CD8-positive, alpha-beta memory T cell (primary cell): ENCODE measurements at regions not wholly inside any gene's neighbourhood (a gene's known extent, or its start where the extent isn't known, plus 50 kb on each side); places are given as distances from the start of the nearest gene placed in this dataset.

Source experiments
- CTCF ChIA-PET: fragments of 350-600 bp; sonication (Branson Sonifier 250); formaldehyde crosslinking; loops from one replicate; lab custom pipeline; 2021; ENCODE audit warnings: antibody characterized with exemption; lab: Charles Lee
- POLR2A ChIA-PET: fragments of 350-600 bp; sonication (Branson Sonifier 250); formaldehyde crosslinking; loops from one replicate; lab custom pipeline; 2021; ENCODE audit warnings: antibody characterized with exemption; lab: Charles Lee
- DNase-seq, 5 donors: peaks; one replicate each; pipeline versions ENCODE4 v3.0.0 to v3.0.0-alpha.2; 2020 to 2022; ENCODE audit warnings: mixed read lengths in 1 of 5
- H3K27ac ChIP-seq: one replicate; pipeline ENCODE4 v1.7.0; 2013; ENCODE audit warnings: low read depth, mild to moderate bottlenecking, low read length, moderate library complexity
- H3K27me3 ChIP-seq: 2 replicates; pipeline ENCODE4 v1.7.0; 2013; ENCODE audit warnings: low read length, mild to moderate bottlenecking; ENCODE audit not compliant: insufficient read depth, poor library complexity, severe bottlenecking
- H3K36me3 ChIP-seq: 2 replicates; pipeline ENCODE4 v1.7.0; 2013; ENCODE audit warnings: mild to moderate bottlenecking, low read length, moderate library complexity; ENCODE audit not compliant: insufficient read depth
- H3K4me1 ChIP-seq: 2 replicates; pipeline ENCODE4 v1.7.0; 2013; ENCODE audit warnings: mild to moderate bottlenecking, low read length, moderate library complexity; ENCODE audit not compliant: insufficient read depth
- H3K4me3 ChIP-seq: 2 replicates; pipeline ENCODE4 v1.7.0; 2013; ENCODE audit warnings: mild to moderate bottlenecking, low read length
- H3K9me3 ChIP-seq: 2 replicates; pipeline ENCODE4 v1.7.0; 2013; ENCODE audit warnings: mild to moderate bottlenecking, low read length
- H3K27ac Mint-ChIP-seq, 8 donors: one replicate each; pipeline ENCODE4 v1.8.0; 2020 to 2021; ENCODE audit warnings: mixed read lengths in 8 of 8, mild to moderate bottlenecking in 6 of 8, inconsistent platforms in 3 of 8, moderate library complexity in 3 of 8
- H3K27me3 Mint-ChIP-seq, 2 donors: one replicate each; pipeline ENCODE4 v1.8.0; 2020 to 2021; ENCODE audit warnings: mixed read lengths in 2 of 2, mild to moderate bottlenecking in 1 of 2, moderate library complexity in 1 of 2
- H3K36me3 Mint-ChIP-seq, 3 donors: one replicate each; pipeline ENCODE4 v1.8.0; 2020 to 2021; ENCODE audit warnings: mixed read lengths in 3 of 3, inconsistent platforms in 1 of 3, mild to moderate bottlenecking in 1 of 3
- H3K4me1 Mint-ChIP-seq, 3 donors: one replicate each; pipeline ENCODE4 v1.8.0; 2020 to 2021; ENCODE audit warnings: mixed read lengths in 3 of 3, inconsistent platforms in 1 of 3, mild to moderate bottlenecking in 1 of 3
- H3K4me3 Mint-ChIP-seq, 7 donors: one replicate each; pipeline ENCODE4 v1.8.0; 2020 to 2021; ENCODE audit warnings: mixed read lengths in 7 of 7, mild to moderate bottlenecking in 6 of 7, moderate library complexity in 4 of 7, inconsistent platforms in 2 of 7
- H3K9me3 Mint-ChIP-seq, 5 donors: one replicate each; pipeline ENCODE4 v1.8.0; 2020 to 2022; ENCODE audit warnings: mixed read lengths in 5 of 5, mild to moderate bottlenecking in 3 of 5, moderate library complexity in 2 of 5, inconsistent platforms in 1 of 5

- H3K36me3 ChIP-seq = no peaks in the 10 kb centered on the region
- Mint-ChIP-seq H3K4me3 (peak overlapping the region; percentile 27 to 89 (median 71)), H3K27ac (peak overlapping the region; percentile 96 to 100 (median 100)), H3K36me3 (peaks cover 0 to 4% (median 0%) of the 10 kb centered on the region in 3 donors), H3K4me1 (peaks cover 79 to 99% (median 87%) of the 10 kb centered on the region in 3 donors), H3K27me3 (peaks cover 0 to 4% of the 10 kb centered on the region in 2 donors), H3K9me3 (no peaks in the 10 kb centered on the region)
- no peaks in the 10 kb centered on the region for H3K9me3 ChIP-seq
- peak overlapping the region; percentile 37 for H3K4me3 ChIP-seq
- H3K27me3 ChIP-seq = no peaks in the 10 kb centered on the region
- ChIA-PET CTCF (interaction anchor here (0.6 to 4.0 kb wide), 6 partner anchors 9 to 138 kb away, joined by 3 to 21 read pairs (median 12); no protein-coding TSS in a partner anchor), POLR2A (interaction anchor here (0.6 to 2.5 kb wide), 12 partner anchors 10 to 292 kb away, joined by 3 to 21 read pairs (median 5); partner anchors contain the start of gene ARL4C)
- H3K27ac ChIP-seq = peak overlapping the region; percentile 84
- peaks cover 75% of the 10 kb centered on the region for H3K4me1 ChIP-seq
- peak in 3 of 5 donors; percentile 44 to 56 (median 49) for DNase-seq
Measured at GRCh38 chr2:234427081-234428061, 69.5 kb downstream of the ARL4C start.

GRCh38 chr2:234426616-234427015, 70.3 kb downstream of the ARL4C start:
- CTCF ChIA-PET = interaction anchor here (0.9 to 4.0 kb wide), 12 partner anchors 18 to 290 kb away, joined by 3 to 21 read pairs (median 6); partner anchors contain the start of gene ARL4C
- no peaks in the 10 kb centered on the region for H3K27me3 ChIP-seq
- peak in 1 of 5 donors; percentile 13 for DNase-seq

GRCh38 chr2:234425639-234426603, 71.0 kb downstream of the ARL4C start:
- H3K36me3 ChIP-seq = no peaks in the 10 kb centered on the region
- POLR2A ChIA-PET = interaction anchor here (0.6 to 2.5 kb wide), 15 partner anchors 9 to 136 kb away, joined by 3 to 21 read pairs (median 5); partner anchors contain the start of gene ARL4C
- Mint-ChIP-seq H3K27me3 (peaks cover 0 to 4% of the 10 kb centered on the region in 2 donors), H3K4me1 (peaks cover 81 to 100% (median 91%) of the 10 kb centered on the region in 3 donors), H3K36me3 (peaks cover 0 to 4% (median 0%) of the 10 kb centered on the region in 3 donors), H3K4me3 (peak overlapping the region; percentile 58 to 89 (median 71)), H3K27ac (peak overlapping the region; percentile 96 to 100 (median 100)), H3K9me3 (no peaks in the 10 kb centered on the region)
- CTCF ChIA-PET = interaction anchor here (0.6 to 4.0 kb wide), 15 partner anchors 9 to 290 kb away, joined by 3 to 21 read pairs (median 5); partner anchors contain the start of gene ARL4C
- H3K4me1 ChIP-seq = peaks cover 90% of the 10 kb centered on the region
- DNase-seq = peak; percentile 63 to 91 (median 87)
- peak overlapping the region; percentile 84 for H3K27ac ChIP-seq
- no peaks in the 10 kb centered on the region for H3K27me3 ChIP-seq
- no peaks in the 10 kb centered on the region for H3K9me3 ChIP-seq
- peak overlapping the region; percentile 56 for H3K4me3 ChIP-seq

More at GRCh38 chr2:234426616-234427015, 70.3 kb downstream of the ARL4C start:
- Histone ChIP-seq H3K36me3 (no peaks in the 10 kb centered on the region), H3K9me3 (no peaks in the 10 kb centered on the region), H3K4me1 (peaks cover 83% of the 10 kb centered on the region), H3K4me3 (peak overlapping the region; percentile 37), H3K27ac (peak overlapping the region; percentile 84)
- Mint-ChIP-seq H3K36me3 (peaks cover 0 to 4% (median 0%) of the 10 kb centered on the region in 3 donors), H3K4me3 (peak overlapping the region; percentile 58 to 89 (median 71)), H3K27me3 (peaks cover 0 to 4% of the 10 kb centered on the region in 2 donors), H3K27ac (peak overlapping the region; percentile 96 to 100 (median 100)), H3K9me3 (no peaks in the 10 kb centered on the region), H3K4me1 (peaks cover 82 to 100% (median 93%) of the 10 kb centered on the region in 3 donors)
- POLR2A ChIA-PET = interaction anchor here (0.6 to 2.5 kb wide), 12 partner anchors 12 to 135 kb away, joined by 3 to 21 read pairs (median 6); partner anchors contain the start of gene ARL4C

- H3K4me1 ChIP-seq = peaks cover 95% of the 10 kb centered on the region
- H3K4me3 ChIP-seq = no peak overlapping the region
- ChIA-PET POLR2A (interaction anchor here (3.5 kb wide), 1 partner anchor 72 kb away, joined by 23 read pairs; the partner anchor contains the start of gene ARL4C), CTCF (interaction anchor here (1.3 to 4.0 kb wide), 2 partner anchors 26 to 132 kb away, joined by 3 to 12 read pairs; no protein-coding TSS in a partner anchor)
- no peaks in the 10 kb centered on the region for H3K36me3 ChIP-seq
- Mint-ChIP-seq H3K9me3 (no peaks in the 10 kb centered on the region), H3K4me1 (peaks cover 83 to 95% (median 92%) of the 10 kb centered on the region in 3 donors), H3K36me3 (peaks cover 0 to 4% (median 0%) of the 10 kb centered on the region in 3 donors), H3K27ac (peak overlapping the region; percentile 96 to 100 (median 100)), H3K4me3 (peak overlapping the region in 3 of 7 donors; percentile 11 to 45 (median 32)), H3K27me3 (peaks cover 0 to 4% of the 10 kb centered on the region in 2 donors)
- H3K27ac ChIP-seq = peak overlapping the region; percentile 73
- no peaks in the 10 kb centered on the region for H3K27me3 ChIP-seq
- peak in 1 of 5 donors; percentile 17 for DNase-seq
- no peaks in the 10 kb centered on the region for H3K9me3 ChIP-seq
Measured at GRCh38 chr2:234423884-234424283, 73.0 kb downstream of the ARL4C start.

- Histone ChIP-seq H3K4me3 (no peak overlapping the region), H3K4me1 (peaks cover 86% of the 10 kb centered on the region), H3K9me3 (no peaks in the 10 kb centered on the region), H3K36me3 (no peaks in the 10 kb centered on the region), H3K27ac (peak overlapping the region; percentile 73), H3K27me3 (no peaks in the 10 kb centered on the region)
- ChIA-PET POLR2A (interaction anchor here (0.5 to 3.5 kb wide), 7 partner anchors 21 to 148 kb away, joined by 3 to 23 read pairs (median 7); partner anchors contain the start of gene ARL4C), CTCF (interaction anchor here (1.0 to 1.8 kb wide), 15 partner anchors 16 to 171 kb away, joined by 3 to 10 read pairs (median 4); partner anchors contain the start of gene ARL4C)
- H3K36me3 Mint-ChIP-seq = peaks cover 0 to 13% (median 2%) of the 10 kb centered on the region in 3 donors
- peaks cover 0 to 4% (median 4%) of the 10 kb centered on the region in 5 donors for H3K9me3 Mint-ChIP-seq
- peak; percentile 47 to 88 (median 83) for DNase-seq
- H3K27ac Mint-ChIP-seq = peak overlapping the region; percentile 96 to 100 (median 100)
- H3K27me3 Mint-ChIP-seq = peaks cover 0 to 4% of the 10 kb centered on the region in 2 donors
- H3K4me3 Mint-ChIP-seq = peak overlapping the region; percentile 14 to 76 (median 69)
- peaks cover 75 to 93% (median 91%) of the 10 kb centered on the region in 3 donors for H3K4me1 Mint-ChIP-seq
Measured at GRCh38 chr2:234422981-234423431, 73.9 kb downstream of the ARL4C start.

GRCh38 chr2:234422273-234422732, 74.6 kb downstream of the ARL4C start:
- Mint-ChIP-seq H3K27ac (peak overlapping the region; percentile 96 to 100 (median 100)), H3K9me3 (peaks cover 2 to 4% (median 4%) of the 10 kb centered on the region in 5 donors), H3K36me3 (peaks cover 0 to 13% (median 3%) of the 10 kb centered on the region in 3 donors), H3K4me3 (peak overlapping the region; percentile 49 to 76 (median 69)), H3K27me3 (peaks cover 0 to 4% of the 10 kb centered on the region in 2 donors), H3K4me1 (peaks cover 68 to 86% (median 86%) of the 10 kb centered on the region in 3 donors)
- ChIA-PET POLR2A (interaction anchor here (0.5 to 3.5 kb wide), 9 partner anchors 10 to 148 kb away, joined by 3 to 23 read pairs (median 7); partner anchors contain the start of gene ARL4C), CTCF (interaction anchor here (0.8 to 1.8 kb wide), 17 partner anchors 8 to 170 kb away, joined by 3 to 10 read pairs (median 4); partner anchors contain the start of gene ARL4C)
- Histone ChIP-seq H3K27ac (peak overlapping the region; percentile 73), H3K27me3 (no peaks in the 10 kb centered on the region), H3K4me1 (peaks cover 79% of the 10 kb centered on the region), H3K9me3 (no peaks in the 10 kb centered on the region), H3K36me3 (no peaks in the 10 kb centered on the region), H3K4me3 (peak overlapping the region; percentile 3)
- peak in 1 of 5 donors; percentile 23 for DNase-seq
